ENCODE measurements at regions not wholly inside any gene's neighbourhood (a gene's known extent, or its start where the extent isn't known, plus 50 kb on each side); places are given as distances from the start of the nearest gene placed in this dataset.

DNA sequence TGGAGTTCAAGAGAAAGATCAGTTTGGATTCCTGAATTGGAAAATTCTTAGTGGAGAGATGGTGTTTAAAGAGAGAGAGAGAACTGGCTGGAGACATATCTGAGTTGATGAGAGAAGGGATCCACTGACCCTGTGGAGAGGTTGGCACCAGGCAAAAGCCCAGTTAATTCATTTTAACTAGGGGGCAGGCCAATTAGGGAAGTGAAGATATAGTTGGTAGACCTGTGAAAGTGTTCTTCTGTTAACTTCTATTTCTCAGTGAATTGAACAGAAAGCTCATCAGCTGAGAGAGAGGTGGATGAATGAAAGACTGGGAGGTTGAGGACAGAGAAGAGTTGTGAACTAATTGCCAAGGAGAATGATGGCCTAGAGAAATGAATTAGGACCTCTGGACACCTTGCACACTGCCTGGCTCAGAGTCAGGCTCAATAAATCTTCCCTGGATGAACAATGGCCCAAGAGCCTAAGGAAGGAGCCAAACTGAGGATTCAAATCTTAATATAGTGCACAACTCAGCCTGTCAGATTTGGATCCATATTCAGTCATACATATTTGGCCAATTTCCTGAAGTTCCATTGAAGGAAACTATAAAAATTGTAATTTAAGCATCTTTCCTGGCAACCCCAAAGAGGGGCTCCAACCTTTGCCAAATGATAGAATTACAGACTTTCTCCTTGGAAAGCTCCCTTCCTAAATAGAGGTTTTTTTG is 82.2 kb upstream of the RMDN2 start:
- Histone ChIP-seq H3K27me3 (ENCODE audit: control insufficient read depth in 4 of 4, insufficient read depth in 4 of 4, low read length in 3 of 4) (no peaks in the 10 kb centered on the region), H3K4me3 (ENCODE audit: low read depth in 1 of 3, low read length in 3 of 3) (no peak overlapping the region), H3K27ac (ENCODE audit: low read depth in 1 of 2, low read length in 2 of 2) (no peak overlapping the region), H3K9ac (ENCODE audit: low read depth in 1 of 2, low read length in 2 of 2) (no peak overlapping the region), H3K36me3 (ENCODE audit: control insufficient read depth in 4 of 4, insufficient read depth in 3 of 4, low read depth in 1 of 4, low read length in 3 of 4) (no peaks in the 10 kb centered on the region), H3K4me1 (ENCODE audit: control insufficient read depth in 4 of 4, insufficient read depth in 4 of 4, low read length in 3 of 4) (no peaks in the 10 kb centered on the region), H3K9me3 (ENCODE audit: control insufficient read depth in 4 of 4, low read length in 3 of 4) (no peaks in the 10 kb centered on the region)
- DNase-seq (ENCODE audit: low spot score) = no peak
- TF ChIP-seq HNF4A (conservative IDR thresholded peaks at IDR 0.05) (no peak), EGR1 (IDR thresholded peaks at IDR 0.05; ENCODE audit: low read depth in 2 of 2) (no peak), HNF4G (IDR thresholded peaks at IDR 0.05) (no peak), YY1 (IDR thresholded peaks at IDR 0.05) (no peak), GABPA (IDR thresholded peaks at IDR 0.05 in 1 of 2, conservative IDR thresholded peaks at IDR 0.05 in 1 of 2) (no peak), FOXA1 (IDR thresholded peaks at IDR 0.05) (no peak), SP1 (IDR thresholded peaks at IDR 0.05) (no peak), FOXA2 (IDR thresholded peaks at IDR 0.05) (no peak), TAF1 (conservative IDR thresholded peaks at IDR 0.05) (no peak), RXRA (IDR thresholded peaks at IDR 0.05) (no peak), RAD21 (IDR thresholded peaks at IDR 0.05) (no peak)
- TF ChIP-seq, protein P1, sequence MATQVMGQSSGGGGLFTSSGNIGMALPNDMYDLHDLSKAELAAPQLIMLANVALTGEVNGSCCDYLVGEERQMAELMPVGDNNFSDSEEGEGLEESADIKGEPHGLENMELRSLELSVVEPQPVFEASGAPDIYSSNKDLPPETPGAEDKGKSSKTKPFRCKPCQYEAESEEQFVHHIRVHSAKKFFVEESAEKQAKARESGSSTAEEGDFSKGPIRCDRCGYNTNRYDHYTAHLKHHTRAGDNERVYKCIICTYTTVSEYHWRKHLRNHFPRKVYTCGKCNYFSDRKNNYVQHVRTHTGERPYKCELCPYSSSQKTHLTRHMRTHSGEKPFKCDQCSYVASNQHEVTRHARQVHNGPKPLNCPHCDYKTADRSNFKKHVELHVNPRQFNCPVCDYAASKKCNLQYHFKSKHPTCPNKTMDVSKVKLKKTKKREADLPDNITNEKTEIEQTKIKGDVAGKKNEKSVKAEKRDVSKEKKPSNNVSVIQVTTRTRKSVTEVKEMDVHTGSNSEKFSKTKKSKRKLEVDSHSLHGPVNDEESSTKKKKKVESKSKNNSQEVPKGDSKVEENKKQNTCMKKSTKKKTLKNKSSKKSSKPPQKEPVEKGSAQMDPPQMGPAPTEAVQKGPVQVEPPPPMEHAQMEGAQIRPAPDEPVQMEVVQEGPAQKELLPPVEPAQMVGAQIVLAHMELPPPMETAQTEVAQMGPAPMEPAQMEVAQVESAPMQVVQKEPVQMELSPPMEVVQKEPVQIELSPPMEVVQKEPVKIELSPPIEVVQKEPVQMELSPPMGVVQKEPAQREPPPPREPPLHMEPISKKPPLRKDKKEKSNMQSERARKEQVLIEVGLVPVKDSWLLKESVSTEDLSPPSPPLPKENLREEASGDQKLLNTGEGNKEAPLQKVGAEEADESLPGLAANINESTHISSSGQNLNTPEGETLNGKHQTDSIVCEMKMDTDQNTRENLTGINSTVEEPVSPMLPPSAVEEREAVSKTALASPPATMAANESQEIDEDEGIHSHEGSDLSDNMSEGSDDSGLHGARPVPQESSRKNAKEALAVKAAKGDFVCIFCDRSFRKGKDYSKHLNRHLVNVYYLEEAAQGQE (IDR thresholded peaks at IDR 0.05) = no peak
- TF ChIP-seq, protein P2, sequence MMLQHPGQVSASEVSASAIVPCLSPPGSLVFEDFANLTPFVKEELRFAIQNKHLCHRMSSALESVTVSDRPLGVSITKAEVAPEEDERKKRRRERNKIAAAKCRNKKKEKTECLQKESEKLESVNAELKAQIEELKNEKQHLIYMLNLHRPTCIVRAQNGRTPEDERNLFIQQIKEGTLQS (IDR thresholded peaks at IDR 0.05) = no peak
- TF ChIP-seq, protein P3, sequence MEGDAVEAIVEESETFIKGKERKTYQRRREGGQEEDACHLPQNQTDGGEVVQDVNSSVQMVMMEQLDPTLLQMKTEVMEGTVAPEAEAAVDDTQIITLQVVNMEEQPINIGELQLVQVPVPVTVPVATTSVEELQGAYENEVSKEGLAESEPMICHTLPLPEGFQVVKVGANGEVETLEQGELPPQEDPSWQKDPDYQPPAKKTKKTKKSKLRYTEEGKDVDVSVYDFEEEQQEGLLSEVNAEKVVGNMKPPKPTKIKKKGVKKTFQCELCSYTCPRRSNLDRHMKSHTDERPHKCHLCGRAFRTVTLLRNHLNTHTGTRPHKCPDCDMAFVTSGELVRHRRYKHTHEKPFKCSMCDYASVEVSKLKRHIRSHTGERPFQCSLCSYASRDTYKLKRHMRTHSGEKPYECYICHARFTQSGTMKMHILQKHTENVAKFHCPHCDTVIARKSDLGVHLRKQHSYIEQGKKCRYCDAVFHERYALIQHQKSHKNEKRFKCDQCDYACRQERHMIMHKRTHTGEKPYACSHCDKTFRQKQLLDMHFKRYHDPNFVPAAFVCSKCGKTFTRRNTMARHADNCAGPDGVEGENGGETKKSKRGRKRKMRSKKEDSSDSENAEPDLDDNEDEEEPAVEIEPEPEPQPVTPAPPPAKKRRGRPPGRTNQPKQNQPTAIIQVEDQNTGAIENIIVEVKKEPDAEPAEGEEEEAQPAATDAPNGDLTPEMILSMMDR (IDR thresholded peaks at IDR 0.05; ENCODE audit: low read depth, low read length, missing input control) = no peak

DNA sequence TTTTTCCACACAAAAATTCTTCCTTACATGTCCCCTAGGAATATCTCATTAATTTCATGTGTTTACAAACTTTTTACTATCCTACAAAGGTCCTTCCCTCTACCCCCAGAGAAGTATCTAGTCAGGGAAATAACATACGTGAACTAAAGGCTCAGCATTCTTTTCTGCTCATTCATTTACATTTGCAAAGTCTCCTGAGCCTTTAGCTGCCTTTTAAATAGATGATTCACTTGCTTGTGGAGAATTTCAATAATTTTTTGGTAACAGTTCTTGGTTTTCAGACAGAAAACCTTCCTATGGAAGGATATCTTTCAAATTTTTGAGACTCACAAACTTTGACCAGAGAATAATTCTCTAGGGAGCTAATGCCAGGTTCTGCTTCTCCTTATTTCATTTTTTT is 81.5 kb upstream of the RMDN2 start:
- H3K27ac ChIP-seq (ENCODE audit: low read depth in 1 of 2, low read length in 2 of 2) = no peak overlapping the region
- no peaks in the 10 kb centered on the region for H3K4me1 ChIP-seq (ENCODE audit: control insufficient read depth in 4 of 4, insufficient read depth in 4 of 4, low read length in 3 of 4)
- no peaks in the 10 kb centered on the region for H3K27me3 ChIP-seq (ENCODE audit: control insufficient read depth in 4 of 4, insufficient read depth in 4 of 4, low read length in 3 of 4)
- TF ChIP-seq, protein P2 (IDR thresholded peaks at IDR 0.05) = no peak
- TF ChIP-seq, protein P3 (IDR thresholded peaks at IDR 0.05; ENCODE audit: low read depth, low read length, missing input control) = no peak
- TF ChIP-seq, protein P4, sequence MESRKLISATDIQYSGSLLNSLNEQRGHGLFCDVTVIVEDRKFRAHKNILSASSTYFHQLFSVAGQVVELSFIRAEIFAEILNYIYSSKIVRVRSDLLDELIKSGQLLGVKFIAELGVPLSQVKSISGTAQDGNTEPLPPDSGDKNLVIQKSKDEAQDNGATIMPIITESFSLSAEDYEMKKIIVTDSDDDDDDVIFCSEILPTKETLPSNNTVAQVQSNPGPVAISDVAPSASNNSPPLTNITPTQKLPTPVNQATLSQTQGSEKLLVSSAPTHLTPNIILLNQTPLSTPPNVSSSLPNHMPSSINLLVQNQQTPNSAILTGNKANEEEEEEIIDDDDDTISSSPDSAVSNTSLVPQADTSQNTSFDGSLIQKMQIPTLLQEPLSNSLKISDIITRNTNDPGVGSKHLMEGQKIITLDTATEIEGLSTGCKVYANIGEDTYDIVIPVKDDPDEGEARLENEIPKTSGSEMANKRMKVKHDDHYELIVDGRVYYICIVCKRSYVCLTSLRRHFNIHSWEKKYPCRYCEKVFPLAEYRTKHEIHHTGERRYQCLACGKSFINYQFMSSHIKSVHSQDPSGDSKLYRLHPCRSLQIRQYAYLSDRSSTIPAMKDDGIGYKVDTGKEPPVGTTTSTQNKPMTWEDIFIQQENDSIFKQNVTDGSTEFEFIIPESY (IDR thresholded peaks at IDR 0.05) = no peak
- no peak for TF ChIP-seq GABPA (IDR thresholded peaks at IDR 0.05 in 1 of 2, conservative IDR thresholded peaks at IDR 0.05 in 1 of 2)
- H3K9me3 ChIP-seq (ENCODE audit: control insufficient read depth in 4 of 4, low read length in 3 of 4) = no peaks in the 10 kb centered on the region
- H3K4me3 ChIP-seq (ENCODE audit: low read depth in 1 of 3, low read length in 3 of 3) = no peak overlapping the region
- no peak for DNase-seq (ENCODE audit: low spot score)
- H3K36me3 ChIP-seq (ENCODE audit: control insufficient read depth in 4 of 4, insufficient read depth in 3 of 4, low read depth in 1 of 4, low read length in 3 of 4) = no peaks in the 10 kb centered on the region
- 0% methylated on average over 1 of the region's 1 CpG for WGBS
- no peak overlapping the region for H3K9ac ChIP-seq (ENCODE audit: low read depth in 1 of 2, low read length in 2 of 2)
